Suprapubic skin (tissue), 4 donors: ENCODE measurements at regions not wholly inside any gene's neighbourhood (a gene's known extent, or its start where the extent isn't known, plus 50 kb on each side); places are given as distances from the start of the nearest gene placed in this dataset.

Experiments used
- DNase-seq, 2 donors: peaks; one replicate each; pipeline ENCODE4 v3.0.0-alpha.2; 2019; ENCODE audit warnings: low spot score in 2 of 2
- H3K27ac ChIP-seq: fragments of 200-600 bp; sonication (generic); one replicate; pipeline ENCODE4 v1.5.1; 2019
- H3K27me3 ChIP-seq: fragments of 200-600 bp; sonication (generic); one replicate; pipeline ENCODE4 v1.5.1; 2019
- H3K36me3 ChIP-seq: fragments of 200-600 bp; sonication (generic); one replicate; pipeline ENCODE4 v1.5.1; 2019
- H3K4me1 ChIP-seq: fragments of 200-600 bp; sonication (generic); one replicate; pipeline ENCODE4 v1.5.1; 2019
- H3K4me3 ChIP-seq: fragments of 200-600 bp; sonication (generic); one replicate; pipeline ENCODE4 v1.5.1; 2019; ENCODE audit warnings: mild to moderate bottlenecking
- H3K9me3 ChIP-seq: fragments of 200-600 bp; sonication (generic); one replicate; pipeline ENCODE4 v1.5.1; 2019
- EP300 ChIP-seq: sonication (generic); formaldehyde crosslinking; IDR thresholded peaks from one replicate; pipeline ENCODE4 v1.6.1; 2017; ENCODE audit warnings: antibody characterized with exemption
- POLR2A ChIP-seq, 2 donors: fragments of 450-650 bp; IDR thresholded peaks; one replicate each; pipeline ENCODE4 v1.6.1; 2017; ENCODE audit warnings: antibody characterized with exemption in 2 of 2, mild to moderate bottlenecking in 2 of 2, moderate library complexity in 2 of 2
- POLR2AphosphoS5 ChIP-seq, 3 donors: sonication (generic); formaldehyde crosslinking; IDR thresholded peaks; one replicate each; pipeline ENCODE4 v1.6.1; 2017; ENCODE audit warnings: antibody characterized with exemption in 3 of 3
- WGBS: methylation state at CpG from one replicate; pipeline ENCODE4 v1.1.5; 2018; 5-methylcytosine and 5-hydroxymethylcytosine counted together
- TF ChIP-seq, protein P1 (sequence below), 2 donors: fragments of 200-600 bp in 1 of 2; fragments of 450-650 bp in 1 of 2; sonication (generic) in 1 of 2; IDR thresholded peaks; one replicate each; pipeline ENCODE4 v1.5.1; 2016 to 2019; ENCODE audit warnings: antibody characterized with exemption in 2 of 2, mild to moderate bottlenecking in 1 of 2, moderate library complexity in 1 of 2

- no peak overlapping the region for H3K27ac ChIP-seq
- no peak overlapping the region for H3K4me3 ChIP-seq
- WGBS = 29% methylated on average over 3 of the region's 3 CpGs
- TF ChIP-seq, protein P1, sequence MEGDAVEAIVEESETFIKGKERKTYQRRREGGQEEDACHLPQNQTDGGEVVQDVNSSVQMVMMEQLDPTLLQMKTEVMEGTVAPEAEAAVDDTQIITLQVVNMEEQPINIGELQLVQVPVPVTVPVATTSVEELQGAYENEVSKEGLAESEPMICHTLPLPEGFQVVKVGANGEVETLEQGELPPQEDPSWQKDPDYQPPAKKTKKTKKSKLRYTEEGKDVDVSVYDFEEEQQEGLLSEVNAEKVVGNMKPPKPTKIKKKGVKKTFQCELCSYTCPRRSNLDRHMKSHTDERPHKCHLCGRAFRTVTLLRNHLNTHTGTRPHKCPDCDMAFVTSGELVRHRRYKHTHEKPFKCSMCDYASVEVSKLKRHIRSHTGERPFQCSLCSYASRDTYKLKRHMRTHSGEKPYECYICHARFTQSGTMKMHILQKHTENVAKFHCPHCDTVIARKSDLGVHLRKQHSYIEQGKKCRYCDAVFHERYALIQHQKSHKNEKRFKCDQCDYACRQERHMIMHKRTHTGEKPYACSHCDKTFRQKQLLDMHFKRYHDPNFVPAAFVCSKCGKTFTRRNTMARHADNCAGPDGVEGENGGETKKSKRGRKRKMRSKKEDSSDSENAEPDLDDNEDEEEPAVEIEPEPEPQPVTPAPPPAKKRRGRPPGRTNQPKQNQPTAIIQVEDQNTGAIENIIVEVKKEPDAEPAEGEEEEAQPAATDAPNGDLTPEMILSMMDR (IDR thresholded peaks at IDR 0.05) = no peak
- no peak for TF ChIP-seq POLR2AphosphoS5 (IDR thresholded peaks at IDR 0.05)
- TF ChIP-seq EP300 = no peak
- TF ChIP-seq POLR2A (IDR thresholded peaks at IDR 0.05) = no peak
- H3K36me3 ChIP-seq = no peaks in the 10 kb centered on the region
- H3K4me1 ChIP-seq = no peaks in the 10 kb centered on the region
- no peaks in the 10 kb centered on the region for H3K27me3 ChIP-seq
- H3K9me3 ChIP-seq = no peaks in the 10 kb centered on the region
- no peak for DNase-seq
These were observed 577.7 kb downstream of the MRPL39 start for GRCh38 chr21:25029580-25029979.

DNA sequence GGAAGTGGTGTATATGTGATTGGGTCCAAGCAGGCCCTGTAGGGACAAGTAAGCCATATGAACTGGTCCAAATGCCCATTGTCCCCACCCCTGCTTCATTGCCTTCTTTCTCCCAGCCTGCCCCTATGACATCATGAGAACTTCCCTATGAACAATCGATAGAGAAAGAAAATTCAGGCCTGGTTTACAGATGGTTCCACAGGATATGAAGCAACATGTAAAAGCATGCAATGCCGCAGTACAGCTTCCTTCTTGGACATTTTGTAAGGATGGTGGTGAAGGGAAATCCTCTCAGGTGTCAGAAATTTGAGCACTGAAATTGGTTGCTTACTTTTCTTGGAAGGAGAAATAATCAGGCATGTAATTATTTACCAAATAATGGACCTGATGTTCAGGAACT lies 581.7 kb downstream of the MRPL39 start:
- H3K27me3 ChIP-seq = no peaks in the 10 kb centered on the region
- TF ChIP-seq POLR2A (IDR thresholded peaks at IDR 0.05) (no peak), POLR2AphosphoS5 (IDR thresholded peaks at IDR 0.05) (no peak), EP300 (no peak)
- no peaks in the 10 kb centered on the region for H3K9me3 ChIP-seq
- H3K4me3 ChIP-seq = no peak overlapping the region
- no peaks in the 10 kb centered on the region for H3K36me3 ChIP-seq
- 80% methylated on average over 2 of the region's 2 CpGs for WGBS
- no peaks in the 10 kb centered on the region for H3K4me1 ChIP-seq
- no peak overlapping the region for H3K27ac ChIP-seq
- no peak for DNase-seq

DNA sequence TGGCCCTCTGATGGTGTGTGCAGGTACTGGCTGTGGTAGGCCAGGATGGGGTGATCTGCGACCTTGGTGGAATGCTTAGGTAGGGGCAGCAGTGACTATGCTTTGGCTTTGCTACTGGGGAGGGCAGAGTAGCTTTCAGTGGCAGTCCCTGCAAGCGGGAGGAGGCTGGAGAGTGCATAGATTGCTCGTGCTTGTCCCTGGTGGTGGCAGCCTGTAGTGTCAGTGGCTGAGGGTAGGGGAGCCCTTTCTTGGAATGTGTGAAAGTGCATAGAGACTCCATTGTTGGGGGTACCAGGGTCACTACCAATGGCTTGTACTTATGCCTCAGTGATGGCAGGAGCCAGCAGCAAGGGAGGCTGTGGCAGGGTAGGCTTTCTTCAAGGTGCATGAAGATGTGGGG lies 582.6 kb downstream of the MRPL39 start:
- DNase-seq = no peak
- Histone ChIP-seq H3K36me3 (no peaks in the 10 kb centered on the region), H3K4me3 (no peak overlapping the region), H3K4me1 (no peaks in the 10 kb centered on the region), H3K9me3 (no peaks in the 10 kb centered on the region), H3K27me3 (no peaks in the 10 kb centered on the region), H3K27ac (no peak overlapping the region)
- TF ChIP-seq, protein P1 (IDR thresholded peaks at IDR 0.05) = no peak
- TF ChIP-seq POLR2A (IDR thresholded peaks at IDR 0.05) (no peak), POLR2AphosphoS5 (IDR thresholded peaks at IDR 0.05) (no peak), EP300 (no peak)
- WGBS = 88% methylated on average over 3 of the region's 3 CpGs

DNA sequence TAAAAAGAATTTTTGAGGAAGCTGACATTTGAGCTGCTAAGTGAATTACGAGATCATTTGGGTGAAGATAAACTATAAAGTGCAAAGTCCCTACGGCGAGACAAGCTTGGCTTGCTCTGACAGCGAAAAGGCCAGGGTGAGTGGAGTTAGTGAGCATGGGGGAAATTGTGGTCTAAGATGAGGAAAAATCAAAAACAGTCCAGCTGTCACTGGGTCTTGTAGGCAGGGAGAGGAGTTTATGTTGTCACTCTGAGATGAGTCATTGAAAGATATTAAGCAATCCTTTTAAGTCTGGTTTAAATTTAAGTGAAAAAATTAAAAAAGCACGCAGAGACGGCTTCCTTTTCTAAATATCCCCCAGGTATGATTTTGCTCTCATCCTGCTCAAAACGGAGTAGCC lies 601.9 kb downstream of the MRPL39 start:
- Histone ChIP-seq H3K27ac (no peak overlapping the region), H3K4me3 (no peak overlapping the region), H3K4me1 (no peaks in the 10 kb centered on the region), H3K36me3 (no peaks in the 10 kb centered on the region), H3K9me3 (no peaks in the 10 kb centered on the region), H3K27me3 (no peaks in the 10 kb centered on the region)
- DNase-seq = no peak
- 57% methylated on average over 7 of the region's 7 CpGs for WGBS
- TF ChIP-seq EP300 (no peak), POLR2AphosphoS5 (IDR thresholded peaks at IDR 0.05) (no peak), POLR2A (IDR thresholded peaks at IDR 0.05) (no peak)
- TF ChIP-seq, protein P1 (IDR thresholded peaks at IDR 0.05) = no peak

- Histone ChIP-seq H3K27ac (no peak overlapping the region), H3K4me3 (no peak overlapping the region), H3K9me3 (no peaks in the 10 kb centered on the region), H3K36me3 (no peaks in the 10 kb centered on the region), H3K27me3 (no peaks in the 10 kb centered on the region), H3K4me1 (no peaks in the 10 kb centered on the region)
- no peak for DNase-seq
- no peak for TF ChIP-seq POLR2A (IDR thresholded peaks at IDR 0.05)
- TF ChIP-seq, protein P1 (IDR thresholded peaks at IDR 0.05) = no peak
- TF ChIP-seq EP300 = no peak
- no peak for TF ChIP-seq POLR2AphosphoS5 (IDR thresholded peaks at IDR 0.05)
- 74% methylated on average over 2 of the region's 2 CpGs for WGBS
These were observed 604.6 kb downstream of the MRPL39 start for GRCh38 chr21:25002676-25003075.

- TF ChIP-seq EP300 (no peak), POLR2A (IDR thresholded peaks at IDR 0.05) (no peak), POLR2AphosphoS5 (IDR thresholded peaks at IDR 0.05) (no peak)
- TF ChIP-seq, protein P1 (IDR thresholded peaks at IDR 0.05) = no peak
These were observed 612.1 kb downstream of the MRPL39 start for GRCh38 chr21:24995216-24995615.

More at GRCh38 chr21:24995216-24995615, 612.1 kb downstream of the MRPL39 start:
- Histone ChIP-seq H3K36me3 (no peaks in the 10 kb centered on the region), H3K4me1 (no peaks in the 10 kb centered on the region), H3K27me3 (no peaks in the 10 kb centered on the region), H3K4me3 (no peak overlapping the region), H3K9me3 (no peaks in the 10 kb centered on the region), H3K27ac (no peak overlapping the region)
- DNase-seq = no peak
- 27% methylated on average over 3 of the region's 3 CpGs for WGBS
